ENCODE measurements at regions not wholly inside any gene's neighbourhood (a gene's known extent, or its start where the extent isn't known, plus 50 kb on each side); places are given as distances from the start of the nearest gene placed in this dataset.

DNA sequence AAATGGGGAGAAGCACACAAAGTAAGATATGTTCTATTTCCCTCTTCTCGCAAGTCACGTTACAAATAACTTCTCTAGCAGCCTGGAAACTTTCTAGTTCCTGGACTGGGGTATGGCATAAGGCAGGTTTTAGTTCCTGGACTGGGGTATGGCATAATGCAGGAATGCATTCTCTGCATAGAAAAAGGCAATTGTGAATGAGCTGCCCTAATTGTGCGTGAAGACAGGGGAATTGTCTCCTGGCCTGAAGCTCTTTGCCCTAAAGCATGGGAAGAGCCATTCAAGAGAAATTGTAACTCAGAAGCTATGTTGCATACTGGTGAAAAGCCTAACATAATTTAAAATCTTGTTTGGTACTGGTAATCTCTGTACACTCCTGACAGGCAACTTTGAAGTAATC is 54.3 kb upstream of the CBLB start:
- H3K9me3 ChIP-seq (replicated peaks) = peaks cover 11% of the 10 kb centered on the region
- no peaks in the 10 kb centered on the region for H3K4me1 ChIP-seq
- no peaks in the 10 kb centered on the region for H3K36me3 ChIP-seq
- H3K27me3 ChIP-seq (ENCODE audit: low read depth) = no peaks in the 10 kb centered on the region
- TF ChIP-seq, protein P1, sequence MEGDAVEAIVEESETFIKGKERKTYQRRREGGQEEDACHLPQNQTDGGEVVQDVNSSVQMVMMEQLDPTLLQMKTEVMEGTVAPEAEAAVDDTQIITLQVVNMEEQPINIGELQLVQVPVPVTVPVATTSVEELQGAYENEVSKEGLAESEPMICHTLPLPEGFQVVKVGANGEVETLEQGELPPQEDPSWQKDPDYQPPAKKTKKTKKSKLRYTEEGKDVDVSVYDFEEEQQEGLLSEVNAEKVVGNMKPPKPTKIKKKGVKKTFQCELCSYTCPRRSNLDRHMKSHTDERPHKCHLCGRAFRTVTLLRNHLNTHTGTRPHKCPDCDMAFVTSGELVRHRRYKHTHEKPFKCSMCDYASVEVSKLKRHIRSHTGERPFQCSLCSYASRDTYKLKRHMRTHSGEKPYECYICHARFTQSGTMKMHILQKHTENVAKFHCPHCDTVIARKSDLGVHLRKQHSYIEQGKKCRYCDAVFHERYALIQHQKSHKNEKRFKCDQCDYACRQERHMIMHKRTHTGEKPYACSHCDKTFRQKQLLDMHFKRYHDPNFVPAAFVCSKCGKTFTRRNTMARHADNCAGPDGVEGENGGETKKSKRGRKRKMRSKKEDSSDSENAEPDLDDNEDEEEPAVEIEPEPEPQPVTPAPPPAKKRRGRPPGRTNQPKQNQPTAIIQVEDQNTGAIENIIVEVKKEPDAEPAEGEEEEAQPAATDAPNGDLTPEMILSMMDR (IDR thresholded peaks at IDR 0.05; ENCODE audit: borderline replicate concordance) = no peak
- no peak for DNase-seq
- intact Hi-C loops (cut with micrococcal nuclease) = no loop called here
- no peak overlapping the region for H3K4me3 ChIP-seq
- H3K27ac ChIP-seq (replicated peaks) = no peak overlapping the region

DNA sequence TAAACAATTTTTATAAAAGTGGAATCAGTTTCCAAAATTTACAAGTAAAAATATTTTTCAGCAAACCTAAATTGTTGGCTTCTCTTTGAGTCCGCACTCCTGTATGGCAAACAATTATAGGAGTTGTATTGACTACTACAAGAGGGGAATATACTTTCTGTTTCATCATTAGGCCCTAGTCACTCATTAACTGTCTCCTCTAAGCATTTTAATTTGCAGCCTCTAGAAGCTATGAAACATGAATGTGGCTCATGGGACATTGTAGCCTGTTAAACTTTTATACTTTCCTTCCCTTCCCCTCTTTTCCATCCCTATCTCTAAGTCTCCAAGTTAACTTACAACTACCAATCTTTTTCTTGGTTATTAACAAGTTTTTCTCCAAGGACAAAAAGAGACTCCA is 58.9 kb upstream of the CBLB start:
- intact Hi-C loops (cut with micrococcal nuclease) = no loop called here
- TF ChIP-seq, protein P1 (IDR thresholded peaks at IDR 0.05; ENCODE audit: borderline replicate concordance) = no peak
- peaks cover 15% of the 10 kb centered on the region for H3K4me1 ChIP-seq

DNA sequence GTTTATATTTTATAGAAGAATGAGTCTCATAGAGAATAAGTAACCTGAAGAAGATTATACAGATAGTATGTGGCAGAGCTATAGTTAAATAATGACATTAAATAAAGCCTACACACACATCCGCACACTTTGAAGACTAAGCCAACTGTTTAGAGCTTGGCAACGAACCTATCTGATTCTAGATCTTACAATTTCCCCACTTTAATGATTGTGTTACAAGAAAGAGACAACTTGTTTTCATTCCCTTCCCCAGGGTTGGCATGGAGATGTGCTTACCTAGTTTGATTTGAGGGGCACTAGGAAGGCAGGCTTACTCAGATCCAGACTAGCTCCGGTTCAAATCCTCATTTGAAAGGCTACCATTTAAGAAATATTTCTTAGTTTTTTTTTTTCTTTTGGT is 61.9 kb upstream of the CBLB start:
- Histone ChIP-seq H3K27ac (replicated peaks) (peak overlapping the region; percentile 71), H3K4me1 (peaks cover 23% of the 10 kb centered on the region), H3K9me3 (replicated peaks) (no peaks in the 10 kb centered on the region), H3K36me3 (no peaks in the 10 kb centered on the region), H3K27me3 (ENCODE audit: low read depth) (no peaks in the 10 kb centered on the region), H3K4me3 (no peak overlapping the region)
- TF ChIP-seq, protein P1 (IDR thresholded peaks at IDR 0.05; ENCODE audit: borderline replicate concordance) = no peak
- intact Hi-C loops (cut with micrococcal nuclease) = no loop called here
- no peak for DNase-seq

More for the DNA sequence above, 58.9 kb upstream of the CBLB start:
- no peaks in the 10 kb centered on the region for H3K27me3 ChIP-seq (ENCODE audit: low read depth)
- H3K36me3 ChIP-seq = no peaks in the 10 kb centered on the region
- H3K4me3 ChIP-seq = no peak overlapping the region
- no peaks in the 10 kb centered on the region for H3K9me3 ChIP-seq (replicated peaks)
- H3K27ac ChIP-seq (replicated peaks) = no peak overlapping the region
- DNase-seq = no peak

DNA sequence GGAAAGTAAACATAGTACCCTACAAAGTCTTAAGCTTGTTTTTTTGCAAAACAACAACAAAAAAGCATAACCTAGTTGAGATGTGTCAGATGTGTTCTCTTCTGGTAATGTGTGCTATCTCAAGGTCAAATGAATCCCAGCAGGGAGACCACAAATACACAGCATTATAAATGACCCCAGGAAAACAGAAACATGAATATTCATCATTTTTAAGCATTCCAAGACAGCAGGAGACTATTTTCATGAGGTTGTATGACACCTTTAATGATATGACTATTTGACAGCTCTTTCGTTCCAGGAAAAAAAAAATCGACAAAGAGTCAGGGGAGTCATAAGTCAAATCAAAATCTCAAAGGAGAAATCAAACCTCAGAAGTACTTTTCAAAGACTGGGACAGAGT is 62.7 kb upstream of the CBLB start:
- Histone ChIP-seq H3K27me3 (ENCODE audit: low read depth) (no peaks in the 10 kb centered on the region), H3K9me3 (replicated peaks) (no peaks in the 10 kb centered on the region), H3K4me1 (peaks cover 23% of the 10 kb centered on the region), H3K4me3 (no peak overlapping the region), H3K27ac (replicated peaks) (no peak overlapping the region), H3K36me3 (no peaks in the 10 kb centered on the region)
- intact Hi-C loops (cut with micrococcal nuclease) = no loop called here
- DNase-seq = no peak
- TF ChIP-seq, protein P1 (IDR thresholded peaks at IDR 0.05; ENCODE audit: borderline replicate concordance) = no peak

DNA sequence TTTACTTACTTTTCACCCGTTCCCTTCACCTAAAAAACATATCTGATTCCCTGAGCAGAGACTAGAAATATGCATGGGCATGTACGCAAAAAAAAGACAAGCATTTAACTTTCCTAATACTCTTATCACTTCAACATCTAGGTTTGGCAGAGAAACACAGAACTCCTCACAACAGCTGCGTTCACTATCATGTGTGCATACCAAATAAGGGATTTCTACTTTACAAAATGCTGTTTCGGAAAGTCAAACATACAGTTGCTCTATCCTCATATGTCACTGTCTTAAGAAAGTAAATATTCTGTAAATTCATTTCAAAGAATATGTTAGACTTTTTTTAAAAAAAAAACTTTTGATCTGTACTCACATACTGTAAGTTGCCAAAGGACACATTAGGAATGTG is 65.1 kb upstream of the CBLB start:
- no peaks in the 10 kb centered on the region for H3K36me3 ChIP-seq
- intact Hi-C loops (cut with micrococcal nuclease) = no loop called here
- H3K4me3 ChIP-seq = no peak overlapping the region
- no peak for DNase-seq
- H3K9me3 ChIP-seq (replicated peaks) = no peaks in the 10 kb centered on the region
- no peaks in the 10 kb centered on the region for H3K27me3 ChIP-seq (ENCODE audit: low read depth)
- no peak overlapping the region for H3K27ac ChIP-seq (replicated peaks)
- TF ChIP-seq, protein P1 (IDR thresholded peaks at IDR 0.05; ENCODE audit: borderline replicate concordance) = no peak
- H3K4me1 ChIP-seq = peaks cover 43% of the 10 kb centered on the region

DNA sequence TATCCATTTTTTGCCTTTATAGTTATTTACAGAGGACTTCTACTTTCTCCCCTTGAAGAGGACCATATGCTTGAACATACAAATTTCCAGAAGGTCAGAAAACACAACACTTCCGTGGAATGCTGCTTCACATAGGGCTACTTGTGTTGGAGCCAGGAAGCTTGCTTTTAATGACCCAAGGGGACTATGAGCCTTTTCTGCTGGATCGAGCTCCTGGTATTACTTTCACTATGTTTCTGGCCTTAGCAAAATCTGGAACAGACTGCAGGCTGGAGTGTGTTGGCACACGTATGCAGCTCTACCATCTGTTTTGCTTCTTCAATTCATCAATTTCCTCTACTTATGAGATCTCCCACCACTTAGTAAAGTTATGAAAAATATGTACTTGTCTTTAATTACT is 69.3 kb upstream of the CBLB start:
- Histone ChIP-seq H3K27ac (replicated peaks) (peak overlapping the region; percentile 62), H3K9me3 (replicated peaks) (no peaks in the 10 kb centered on the region), H3K36me3 (no peaks in the 10 kb centered on the region), H3K27me3 (ENCODE audit: low read depth) (no peaks in the 10 kb centered on the region), H3K4me1 (peaks cover 31% of the 10 kb centered on the region), H3K4me3 (peak overlapping the region; percentile 42)
- DNase-seq = no peak
- TF ChIP-seq, protein P1 (IDR thresholded peaks at IDR 0.05; ENCODE audit: borderline replicate concordance) = no peak
- intact Hi-C loops (cut with micrococcal nuclease) = no loop called here
